Thoracic aorta (tissue), 2 donors: ENCODE measurements at regions not wholly inside any gene's neighbourhood (a gene's known extent, or its start where the extent isn't known, plus 50 kb on each side); places are given as distances from the start of the nearest gene placed in this dataset.

Experiments
- ATAC-seq: fragments of 150-250 bp; one replicate; pipeline ENCODE4 v1.8.0; 2017; ENCODE audit warnings: low read depth; ENCODE audit not compliant: insufficient number of reproducible peaks, low FRiP score
- DNase-seq: peaks from one replicate; pipeline ENCODE4 v3.0.0-alpha.2; 2020; ENCODE audit warnings: low spot score
- H3K27ac ChIP-seq, 2 donors: fragments of 200-600 bp; sonication (generic); 1 replicate in 1 of 2; 2 replicates in 1 of 2; pipeline ENCODE4 v1.5.1; 2016; ENCODE audit warnings: mild to moderate bottlenecking in 2 of 2, moderate library complexity in 2 of 2
- H3K27me3 ChIP-seq: fragments of 200-600 bp; sonication (generic); replicated peaks from 2 replicates; pipeline ENCODE4 v1.6.0; 2016; ENCODE audit warnings: mild to moderate bottlenecking; ENCODE audit not compliant: insufficient read depth
- H3K36me3 ChIP-seq: fragments of 200-600 bp; sonication (generic); one replicate; pipeline ENCODE4 v1.5.1; 2016
- H3K4me1 ChIP-seq, 2 donors: fragments of 200-600 bp; sonication (generic); 1 replicate in 1 of 2; 2 replicates in 1 of 2; pipeline versions ENCODE4 v1.5.1 to v1.6.0; 2016; ENCODE audit warnings: low read depth in 2 of 2, mild to moderate bottlenecking in 1 of 2; ENCODE audit not compliant: control insufficient read depth in 1 of 2
- H3K4me3 ChIP-seq: fragments of 200-600 bp; sonication (generic); 2 replicates; pipeline ENCODE4 v1.5.1; 2016; ENCODE audit warnings: mild to moderate bottlenecking
- H3K9me3 ChIP-seq: fragments of 200-600 bp; sonication (generic); 2 replicates; pipeline ENCODE4 v1.5.1; 2016
- TF ChIP-seq, protein P1 (sequence below): fragments of 200-600 bp; sonication (generic); IDR thresholded peaks from one replicate; pipeline ENCODE4 v1.5.1; 2019; ENCODE audit warnings: antibody characterized with exemption

DNA sequence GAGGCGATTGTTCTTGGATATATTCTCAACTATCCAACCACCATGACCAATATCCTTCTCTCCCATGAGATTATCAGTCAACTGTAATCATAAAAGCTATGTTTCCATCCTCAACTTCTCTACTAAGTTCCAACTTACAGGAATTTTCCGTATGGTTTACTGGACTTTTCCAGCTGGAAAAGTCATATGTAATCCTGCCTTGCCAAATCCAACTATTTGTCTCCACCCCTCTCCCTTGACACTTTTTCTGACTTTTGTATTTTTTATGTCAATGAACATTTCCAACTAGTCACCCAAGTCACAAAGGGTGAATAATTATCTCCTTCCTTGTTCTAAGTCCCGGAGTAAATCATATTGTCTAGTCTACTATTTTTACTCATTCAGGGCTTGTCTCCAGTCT lies 293.1 kb downstream of the USP25 start:
- DNase-seq, result no peak
- TF ChIP-seq, protein P1, sequence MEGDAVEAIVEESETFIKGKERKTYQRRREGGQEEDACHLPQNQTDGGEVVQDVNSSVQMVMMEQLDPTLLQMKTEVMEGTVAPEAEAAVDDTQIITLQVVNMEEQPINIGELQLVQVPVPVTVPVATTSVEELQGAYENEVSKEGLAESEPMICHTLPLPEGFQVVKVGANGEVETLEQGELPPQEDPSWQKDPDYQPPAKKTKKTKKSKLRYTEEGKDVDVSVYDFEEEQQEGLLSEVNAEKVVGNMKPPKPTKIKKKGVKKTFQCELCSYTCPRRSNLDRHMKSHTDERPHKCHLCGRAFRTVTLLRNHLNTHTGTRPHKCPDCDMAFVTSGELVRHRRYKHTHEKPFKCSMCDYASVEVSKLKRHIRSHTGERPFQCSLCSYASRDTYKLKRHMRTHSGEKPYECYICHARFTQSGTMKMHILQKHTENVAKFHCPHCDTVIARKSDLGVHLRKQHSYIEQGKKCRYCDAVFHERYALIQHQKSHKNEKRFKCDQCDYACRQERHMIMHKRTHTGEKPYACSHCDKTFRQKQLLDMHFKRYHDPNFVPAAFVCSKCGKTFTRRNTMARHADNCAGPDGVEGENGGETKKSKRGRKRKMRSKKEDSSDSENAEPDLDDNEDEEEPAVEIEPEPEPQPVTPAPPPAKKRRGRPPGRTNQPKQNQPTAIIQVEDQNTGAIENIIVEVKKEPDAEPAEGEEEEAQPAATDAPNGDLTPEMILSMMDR, result no peak

DNA sequence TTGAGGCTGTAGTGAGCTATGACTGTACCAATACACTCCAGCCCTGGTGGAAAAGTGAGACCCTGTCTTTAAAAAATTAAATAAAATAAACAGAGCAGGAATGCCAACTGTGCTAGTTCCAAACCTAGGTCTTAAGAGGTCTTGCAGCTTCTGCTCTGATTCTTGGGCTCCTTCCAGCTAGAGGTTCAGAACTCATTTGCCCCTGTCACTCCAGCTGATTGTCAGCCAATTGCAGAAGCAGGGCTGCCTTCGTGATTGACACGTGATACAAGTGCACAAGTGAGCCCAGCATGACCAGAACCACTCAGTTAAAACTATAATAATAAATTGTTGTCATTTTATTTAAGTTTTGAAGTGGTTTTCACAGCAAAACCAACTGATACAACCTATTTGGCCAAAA lies 298.4 kb downstream of the USP25 start:
- TF ChIP-seq, protein P1, result no peak
- Histone ChIP-seq H3K27me3 (no peaks in the 10 kb centered on the region), H3K4me3 (no peak overlapping the region), H3K36me3 (no peaks in the 10 kb centered on the region), H3K4me1 (no peaks in the 10 kb centered on the region), H3K9me3 (no peaks in the 10 kb centered on the region), H3K27ac (no peak overlapping the region)
- DNase-seq (no peak), ATAC-seq (no peak)

More for the DNA sequence above, 293.1 kb downstream of the USP25 start:
- H3K9me3 ChIP-seq, result no peaks in the 10 kb centered on the region
- no peak for ATAC-seq
- H3K4me1 ChIP-seq, result no peaks in the 10 kb centered on the region
- H3K36me3 ChIP-seq, result no peaks in the 10 kb centered on the region
- H3K27me3 ChIP-seq, result no peaks in the 10 kb centered on the region
- H3K27ac ChIP-seq, result no peak overlapping the region
- H3K4me3 ChIP-seq, result no peak overlapping the region

DNA sequence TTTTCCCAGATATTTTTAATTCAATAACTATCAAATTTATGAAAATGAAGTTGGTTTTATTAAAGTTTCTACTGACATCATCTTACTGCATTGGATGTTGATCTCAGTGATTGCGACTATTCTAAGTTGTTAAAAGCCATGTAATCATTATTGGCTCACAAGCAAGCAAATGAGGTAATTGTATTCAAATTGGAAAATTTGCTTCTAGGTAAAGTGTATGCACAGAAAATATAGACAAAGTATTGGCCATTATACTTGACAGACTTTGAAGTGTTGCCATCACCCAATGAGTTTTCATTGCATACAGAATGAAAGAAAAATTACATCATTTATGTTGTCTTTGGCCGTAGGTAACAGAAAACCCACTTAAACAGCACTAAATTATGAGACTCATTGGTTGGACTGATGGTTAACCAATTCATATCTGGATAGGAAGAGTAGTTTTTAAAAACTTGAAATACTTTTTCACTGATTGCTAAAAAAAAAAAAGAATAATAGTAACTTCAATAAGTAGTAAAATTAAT lies 299.2 kb downstream of the USP25 start:
- DNase-seq (no peak), ATAC-seq (no peak)
- Histone ChIP-seq H3K36me3 (no peaks in the 10 kb centered on the region), H3K4me3 (no peak overlapping the region), H3K27ac (no peak overlapping the region), H3K9me3 (no peaks in the 10 kb centered on the region), H3K4me1 (no peaks in the 10 kb centered on the region), H3K27me3 (no peaks in the 10 kb centered on the region)
- TF ChIP-seq, protein P1, result no peak

DNA sequence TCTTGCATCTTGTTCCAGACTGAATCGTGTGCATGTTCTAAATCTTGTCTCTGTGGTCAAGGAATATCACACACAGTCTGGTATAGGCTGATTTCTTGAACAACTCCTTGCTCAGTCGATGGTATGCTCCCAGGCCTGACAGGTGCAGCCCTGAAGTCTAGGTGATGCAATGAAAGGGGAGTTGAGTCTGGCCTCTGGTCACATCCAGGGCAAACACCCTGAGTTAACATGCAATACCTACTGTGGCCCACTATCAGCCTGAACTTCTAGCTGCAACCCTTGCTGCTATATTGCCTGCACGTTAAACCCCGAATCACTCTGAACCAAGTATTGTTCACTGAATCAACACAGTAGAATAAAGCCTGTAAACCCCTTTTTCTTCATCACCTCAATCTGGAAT lies 303.4 kb downstream of the USP25 start:
- H3K4me3 ChIP-seq, result no peak overlapping the region
- no peak for ATAC-seq
- no peak for DNase-seq
- H3K9me3 ChIP-seq, result no peaks in the 10 kb centered on the region
- no peaks in the 10 kb centered on the region for H3K36me3 ChIP-seq
- H3K4me1 ChIP-seq, result no peaks in the 10 kb centered on the region
- TF ChIP-seq, protein P1, result no peak
- no peak overlapping the region for H3K27ac ChIP-seq
- no peaks in the 10 kb centered on the region for H3K27me3 ChIP-seq

DNA sequence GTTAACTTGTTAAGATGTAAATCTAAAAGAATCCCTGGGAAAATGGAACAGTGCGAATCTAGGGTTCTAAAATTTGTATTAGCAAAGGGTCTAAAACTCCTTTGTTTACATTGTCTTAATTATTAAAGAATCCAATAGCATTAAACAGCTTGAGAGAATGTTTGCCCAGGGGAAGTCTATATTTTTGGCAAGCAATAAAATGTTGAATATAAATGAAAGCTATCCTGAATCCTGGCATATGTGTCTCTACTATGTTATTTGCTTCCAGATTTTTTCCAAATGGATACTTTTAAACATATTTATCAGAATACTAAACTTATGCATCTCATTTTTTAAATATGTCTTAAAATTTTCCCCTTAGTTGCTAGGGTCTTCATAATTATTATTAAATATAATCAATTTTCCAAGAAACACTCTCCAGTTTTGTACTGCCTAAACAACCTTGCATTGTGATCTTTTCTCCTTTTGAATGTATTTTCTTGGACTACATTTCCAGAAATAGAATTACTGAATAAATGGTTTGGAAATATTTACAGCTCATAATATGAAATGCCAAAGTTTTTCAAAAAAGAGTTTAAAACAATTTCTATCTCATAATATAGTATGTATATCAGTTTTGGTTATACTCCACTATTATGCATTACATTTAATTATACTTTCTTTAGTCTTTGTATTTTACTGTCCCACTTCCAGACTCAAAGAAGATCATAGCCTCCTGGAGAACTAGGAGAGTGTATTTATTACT lies 304.8 kb downstream of the USP25 start:
- H3K27ac ChIP-seq, result no peak overlapping the region

More for the DNA sequence above, 304.8 kb downstream of the USP25 start:
- TF ChIP-seq, protein P1, result no peak
- DNase-seq, result no peak
- Histone ChIP-seq H3K4me3 (no peak overlapping the region), H3K4me1 (no peaks in the 10 kb centered on the region), H3K27me3 (no peaks in the 10 kb centered on the region), H3K36me3 (no peaks in the 10 kb centered on the region), H3K9me3 (no peaks in the 10 kb centered on the region)
- ATAC-seq, result no peak
